ENCODE measurements at regions not wholly inside any gene's neighbourhood (a gene's known extent, or its start where the extent isn't known, plus 50 kb on each side); places are given as distances from the start of the nearest gene placed in this dataset.

GRCh38 chr2:193469251-193469650 lies 1274.5 kb upstream of the TMEFF2 start:
- TF ChIP-seq CTCF (IDR thresholded peaks at IDR 0.05) (no peak), KDM5A (IDR thresholded peaks at IDR 0.05) (no peak), JUN (IDR thresholded peaks at IDR 0.05) (no peak), ZFP36 (IDR thresholded peaks at IDR 0.05; ENCODE audit: borderline replicate concordance, partially characterized antibody) (no peak), USF2 (IDR thresholded peaks at IDR 0.05) (no peak), POLR2A (IDR thresholded peaks at IDR 0.05; ENCODE audit: low read length) (no peak), EP300 (IDR thresholded peaks at IDR 0.05) (no peak), MYC (IDR thresholded peaks at IDR 0.05; ENCODE audit: borderline replicate concordance, low read length) (no peak), CBX8 (IDR thresholded peaks at IDR 0.05) (no peak), CEBPB (IDR thresholded peaks at IDR 0.05) (no peak), PBX3 (IDR thresholded peaks at IDR 0.05) (no peak)
